ENCODE measurements at regions not wholly inside any gene's neighbourhood (a gene's known extent, or its start where the extent isn't known, plus 50 kb on each side); places are given as distances from the start of the nearest gene placed in this dataset.

DNA sequence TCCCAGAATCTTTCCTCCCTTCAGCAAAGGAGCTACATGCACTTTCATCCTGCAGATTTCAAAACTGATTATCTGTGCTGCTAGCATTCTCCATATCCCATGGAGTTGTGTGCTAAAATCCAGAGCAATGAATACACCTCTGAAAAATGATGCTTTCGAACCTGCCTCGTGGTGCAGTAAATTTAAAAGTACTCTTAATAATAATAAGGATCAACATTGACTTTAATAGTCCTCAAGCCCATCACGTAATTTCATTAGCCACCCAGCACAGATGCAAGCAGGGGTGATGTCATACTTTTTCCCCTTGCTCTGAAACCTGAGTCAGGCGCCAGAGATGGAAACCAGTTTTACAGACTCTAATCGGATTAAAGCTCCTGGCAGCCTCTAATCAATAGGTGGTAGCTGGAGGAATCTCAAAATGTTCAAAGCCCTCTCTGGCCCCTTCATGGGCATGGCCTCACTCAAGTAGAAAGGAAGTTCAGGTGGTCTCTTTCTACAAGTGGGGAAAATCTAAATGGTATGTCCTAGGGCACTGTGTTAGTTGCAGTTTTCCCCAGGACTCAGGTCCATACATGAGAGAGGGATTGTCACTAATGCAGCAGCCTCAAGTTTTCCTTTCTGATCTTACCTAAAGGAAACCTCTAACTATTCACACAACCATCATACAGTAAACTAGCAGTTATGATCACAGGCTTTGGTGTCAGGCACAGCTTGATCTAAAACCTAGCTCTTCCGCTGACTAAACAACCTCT, 221.6 kb upstream of the SLC30A5 start:
- ChIA-PET POLR2A (no interaction called here), CTCF (ENCODE audit: low intra/inter-chr PET ratio, low total read pairs) (no interaction called here)
- H3K4me3 ChIP-seq (replicated peaks in 1 of 3; ENCODE audit: insufficient read depth in 1 of 3, low read depth in 2 of 3, low read length in 3 of 3): no peak overlapping the region
- WGBS (ENCODE audit: low lambda C conversion rate): 16% methylated on average over 6 of the region's 6 CpGs
- H2AFZ ChIP-seq (ENCODE audit: low read length): no peak overlapping the region
- H4K20me1 ChIP-seq (ENCODE audit: insufficient read depth, low read length): no peaks in the 10 kb centered on the region
- no peak overlapping the region for H3K9ac ChIP-seq (ENCODE audit: insufficient read depth, low read depth, low read length)
- no peak overlapping the region for H3K27ac ChIP-seq (ENCODE audit: extremely low read length, insufficient read depth, low read length)
- ATAC-seq (no peak), FAIRE-seq (no peak), DNase-seq (ENCODE audit: low spot score) (no peak)
- no peaks in the 10 kb centered on the region for H3K9me3 ChIP-seq (ENCODE audit: low read length)
- no TSS peak for BruUV-seq (replicated peaks)
- H3K4me1 ChIP-seq (ENCODE audit: insufficient read depth, low read length): no peaks in the 10 kb centered on the region
- in situ Hi-C loops (cut with HindIII; ENCODE audit: extremely low pct_ligation_motif_present, low pct_unique_long_range_greater_than_20kb) (no loop called here), intact Hi-C loops (cut with micrococcal nuclease; ENCODE audit: unreplicated experiment) (no loop called here)
- H3K4me2 ChIP-seq (ENCODE audit: low read depth, low read length): no peak overlapping the region
- TF ChIP-seq ZNF24 (IDR thresholded peaks at IDR 0.05) (no peak), ATF7 (IDR thresholded peaks at IDR 0.05) (peak; percentile 53), ATF7 (CRISPR knock-in tag; IDR thresholded peaks at IDR 0.05) (no peak)
- no peaks in the 10 kb centered on the region for H3K27me3 ChIP-seq (ENCODE audit: control insufficient read depth in 1 of 2, insufficient read depth in 2 of 2, low read length in 2 of 2)
- no peaks in the 10 kb centered on the region for H3K36me3 ChIP-seq (replicated peaks in 1 of 2; ENCODE audit: control insufficient read depth in 1 of 2, insufficient read depth in 2 of 2, low read length in 2 of 2)
- H3K79me2 ChIP-seq (ENCODE audit: insufficient read depth, low read length): no peaks in the 10 kb centered on the region

DNA sequence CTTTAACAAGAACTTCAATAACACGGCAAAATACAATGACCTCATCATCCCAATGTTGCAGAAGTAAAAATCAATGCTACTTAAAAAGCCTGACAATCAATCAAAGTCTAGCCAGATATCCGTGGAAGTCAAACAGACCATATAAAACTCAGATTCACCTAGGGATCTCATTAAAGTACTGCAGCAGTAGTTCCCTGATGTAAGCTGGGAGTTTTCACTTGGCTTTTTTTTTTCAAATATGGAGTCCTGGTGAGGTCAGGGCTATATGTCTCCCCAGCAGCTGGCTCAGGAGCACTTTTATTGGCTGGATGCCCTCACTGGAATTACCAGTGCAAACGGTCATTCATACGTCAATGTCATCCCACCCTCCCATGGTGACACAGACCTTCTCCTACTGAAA, 220.6 kb upstream of the SLC30A5 start:
- TF ChIP-seq ZNF556 (CRISPR knock-in tag; IDR thresholded peaks at IDR 0.05; ENCODE audit: borderline replicate concordance): no peak
- 0 out of 2 replicates have a peak, but pooled peaks have one; percentile 42 for TF ChIP-seq ATF7 (IDR thresholded peaks at IDR 0.05)
- no peak for TF ChIP-seq ATF7 (CRISPR knock-in tag; IDR thresholded peaks at IDR 0.05)
- Histone ChIP-seq H3K4me2 (ENCODE audit: low read depth, low read length) (no peak overlapping the region), H2AFZ (ENCODE audit: low read length) (no peak overlapping the region), H3K4me3 (replicated peaks in 1 of 3; ENCODE audit: insufficient read depth in 1 of 3, low read depth in 2 of 3, low read length in 3 of 3) (no peak overlapping the region), H4K20me1 (ENCODE audit: insufficient read depth, low read length) (no peaks in the 10 kb centered on the region), H3K4me1 (ENCODE audit: insufficient read depth, low read length) (no peaks in the 10 kb centered on the region), H3K27me3 (ENCODE audit: control insufficient read depth in 1 of 2, insufficient read depth in 2 of 2, low read length in 2 of 2) (no peaks in the 10 kb centered on the region), H3K36me3 (replicated peaks in 1 of 2; ENCODE audit: control insufficient read depth in 1 of 2, insufficient read depth in 2 of 2, low read length in 2 of 2) (no peaks in the 10 kb centered on the region), H3K79me2 (ENCODE audit: insufficient read depth, low read length) (no peaks in the 10 kb centered on the region), H3K9ac (ENCODE audit: insufficient read depth, low read depth, low read length) (no peak overlapping the region), H3K27ac (ENCODE audit: extremely low read length, insufficient read depth, low read length) (no peak overlapping the region), H3K9me3 (ENCODE audit: low read length) (no peaks in the 10 kb centered on the region)
- WGBS (ENCODE audit: low lambda C conversion rate): 22% methylated on average over 4 of the region's 4 CpGs
- intact Hi-C loops (cut with micrococcal nuclease; ENCODE audit: unreplicated experiment): no loop called here
- ChIA-PET CTCF (ENCODE audit: low intra/inter-chr PET ratio, low total read pairs) (no interaction called here), POLR2A (no interaction called here)
- BruUV-seq (replicated peaks): no TSS peak
- in situ Hi-C loops (cut with HindIII; ENCODE audit: extremely low pct_ligation_motif_present, low pct_unique_long_range_greater_than_20kb): no loop called here
- DNase-seq (ENCODE audit: low spot score): no peak
- no peak for ATAC-seq
- no peak for FAIRE-seq

Data from HepG2 (cell line).